Astrocyte of the hippocampus (primary cell): ENCODE measurements at regions not wholly inside any gene's neighbourhood (a gene's known extent, or its start where the extent isn't known, plus 50 kb on each side); places are given as distances from the start of the nearest gene placed in this dataset.

Source experiments
- DNase-seq: peaks from one replicate; pipeline ENCODE4 v3.0.0; 2011; ENCODE audit warnings: low read depth, low spot score

DNA sequence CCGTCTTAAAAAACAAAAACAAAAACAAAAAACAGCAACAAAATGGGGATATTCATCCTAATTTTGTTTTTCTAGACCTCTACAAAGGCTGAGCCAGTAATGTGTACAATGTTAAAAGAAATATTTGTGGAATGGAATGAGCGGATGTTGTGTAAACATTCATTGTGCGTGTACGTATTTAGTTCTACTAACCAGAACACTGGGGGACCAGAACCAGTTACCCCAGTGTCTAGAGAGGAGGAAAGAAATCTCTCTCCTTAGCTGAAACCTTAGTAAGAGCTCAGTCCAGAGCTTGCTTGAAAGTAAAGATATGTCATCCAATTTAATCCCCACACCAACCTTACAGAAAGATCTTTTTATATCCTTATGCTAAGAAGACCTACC, 106.7 kb upstream of the CPEB4 start:
- peak; percentile 44 for DNase-seq

DNA sequence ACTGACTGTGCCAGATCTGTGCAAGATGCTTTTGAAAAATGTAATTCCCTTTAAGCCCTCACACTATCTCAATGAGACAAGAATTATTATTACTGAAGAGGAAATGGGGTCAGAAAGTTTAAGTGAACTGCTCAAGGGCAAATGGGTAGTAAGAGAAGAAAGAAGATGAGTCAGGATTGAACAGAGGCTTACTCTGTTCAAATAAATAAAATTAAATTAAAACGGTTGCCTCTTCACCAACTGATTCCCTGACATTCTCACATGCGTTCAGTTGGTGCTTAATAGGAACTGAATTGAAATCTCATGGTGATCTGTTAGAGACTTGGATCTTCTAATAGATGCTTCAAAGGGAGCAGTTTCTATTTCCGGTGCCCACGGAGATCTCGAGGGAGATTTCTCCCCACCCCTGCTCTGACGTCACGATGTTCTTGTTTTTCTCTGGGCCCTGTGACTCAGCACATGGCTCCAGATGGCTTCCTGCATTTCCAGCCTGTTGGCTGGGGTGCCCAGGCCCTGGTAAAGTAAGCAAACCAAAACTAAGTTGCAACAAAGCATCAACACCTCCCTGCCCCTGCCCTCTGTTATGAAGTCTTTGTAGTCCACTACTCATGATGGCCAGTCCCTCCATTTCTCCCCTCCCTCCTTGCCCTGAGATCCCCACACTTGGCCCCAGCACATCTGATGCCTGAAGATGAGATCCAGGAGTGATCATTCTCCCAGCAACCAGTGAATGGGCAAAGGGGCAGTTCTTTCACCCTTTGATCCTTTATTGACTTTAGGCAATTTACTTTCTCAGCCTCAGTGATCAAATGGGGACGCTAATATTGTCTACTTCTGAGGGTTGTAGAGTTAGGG, 106.1 kb upstream of the CPEB4 start:
- DNase-seq: peak; percentile 85

DNA sequence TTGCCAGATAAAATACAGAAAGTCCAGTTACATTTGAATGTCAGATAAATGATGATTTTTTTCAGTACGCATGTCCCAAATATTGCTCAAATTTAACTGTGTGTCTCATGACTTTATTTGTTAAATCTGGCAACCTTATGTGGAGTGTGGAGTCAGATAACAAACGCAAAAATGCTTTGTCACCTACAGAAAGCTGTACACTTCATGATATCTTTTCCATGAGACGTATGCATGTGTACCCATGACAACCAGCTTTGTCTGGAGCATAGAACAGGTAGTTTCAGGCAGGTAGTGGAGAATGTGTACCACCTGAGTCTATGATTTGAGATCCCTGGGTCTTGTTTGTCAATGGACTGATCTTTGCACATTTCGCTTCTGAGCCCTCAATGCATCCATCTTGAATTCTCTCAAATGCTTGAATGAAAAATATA, 105.5 kb upstream of the CPEB4 start:
- DNase-seq: no peak

DNA sequence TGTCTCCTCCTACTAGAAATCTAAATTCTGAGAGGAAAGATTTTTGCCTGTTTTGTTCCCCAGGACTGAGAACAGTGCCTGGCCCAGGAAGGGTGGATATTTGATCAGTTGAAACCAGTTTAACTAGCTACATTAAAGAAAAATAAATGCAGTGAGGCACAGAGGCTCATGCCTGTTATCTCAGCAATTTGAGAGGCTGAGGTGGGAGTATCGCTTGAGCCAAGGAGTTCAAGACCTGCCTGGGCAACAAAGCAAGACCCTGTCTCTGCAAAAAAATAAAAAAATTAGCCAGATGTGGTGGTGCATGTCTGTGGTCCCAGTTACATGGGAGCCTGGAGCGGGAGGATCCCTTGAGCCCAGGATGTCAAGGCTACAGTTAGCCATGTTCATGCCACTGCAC, 104.8 kb upstream of the CPEB4 start:
- DNase-seq: no peak

DNA sequence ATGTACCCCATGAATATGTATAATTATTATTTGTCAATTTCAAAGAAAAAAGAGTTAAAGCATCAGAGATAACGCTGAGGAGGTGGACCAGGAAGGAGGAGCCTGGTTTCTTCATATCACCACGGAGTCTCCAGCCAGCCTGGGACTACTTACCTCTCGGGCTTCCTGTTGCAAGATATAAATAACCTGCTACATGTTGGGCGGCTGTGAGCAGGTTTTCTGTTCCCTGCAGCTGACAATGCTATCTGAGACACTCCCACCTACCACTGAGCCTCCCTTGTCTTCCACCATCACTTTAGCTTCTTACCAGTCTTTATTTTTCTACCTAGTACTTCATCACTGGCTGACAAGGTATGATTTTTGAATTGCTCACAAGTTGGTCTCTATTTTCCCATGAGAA, 102.7 kb upstream of the CPEB4 start:
- DNase-seq: no peak

DNA sequence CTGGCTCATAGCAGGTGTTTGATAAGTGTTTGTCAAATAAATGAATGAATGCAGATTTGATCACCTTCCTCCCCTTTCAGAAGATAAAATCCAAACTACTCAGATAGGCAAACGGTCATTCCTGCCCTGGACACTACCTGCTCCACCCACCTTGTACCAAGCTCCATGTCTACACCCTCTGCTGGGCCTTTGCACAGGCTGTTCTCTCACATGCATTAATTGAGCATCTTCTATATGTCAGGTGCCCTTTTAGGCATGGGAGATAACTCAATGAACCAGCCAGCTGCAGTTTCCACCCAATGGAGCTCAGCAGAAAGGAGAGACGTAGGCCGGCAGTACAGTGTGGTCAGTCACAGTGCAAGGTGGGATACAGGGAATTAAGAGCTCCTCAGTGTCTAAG, 102.3 kb upstream of the CPEB4 start:
- DNase-seq: no peak

DNA sequence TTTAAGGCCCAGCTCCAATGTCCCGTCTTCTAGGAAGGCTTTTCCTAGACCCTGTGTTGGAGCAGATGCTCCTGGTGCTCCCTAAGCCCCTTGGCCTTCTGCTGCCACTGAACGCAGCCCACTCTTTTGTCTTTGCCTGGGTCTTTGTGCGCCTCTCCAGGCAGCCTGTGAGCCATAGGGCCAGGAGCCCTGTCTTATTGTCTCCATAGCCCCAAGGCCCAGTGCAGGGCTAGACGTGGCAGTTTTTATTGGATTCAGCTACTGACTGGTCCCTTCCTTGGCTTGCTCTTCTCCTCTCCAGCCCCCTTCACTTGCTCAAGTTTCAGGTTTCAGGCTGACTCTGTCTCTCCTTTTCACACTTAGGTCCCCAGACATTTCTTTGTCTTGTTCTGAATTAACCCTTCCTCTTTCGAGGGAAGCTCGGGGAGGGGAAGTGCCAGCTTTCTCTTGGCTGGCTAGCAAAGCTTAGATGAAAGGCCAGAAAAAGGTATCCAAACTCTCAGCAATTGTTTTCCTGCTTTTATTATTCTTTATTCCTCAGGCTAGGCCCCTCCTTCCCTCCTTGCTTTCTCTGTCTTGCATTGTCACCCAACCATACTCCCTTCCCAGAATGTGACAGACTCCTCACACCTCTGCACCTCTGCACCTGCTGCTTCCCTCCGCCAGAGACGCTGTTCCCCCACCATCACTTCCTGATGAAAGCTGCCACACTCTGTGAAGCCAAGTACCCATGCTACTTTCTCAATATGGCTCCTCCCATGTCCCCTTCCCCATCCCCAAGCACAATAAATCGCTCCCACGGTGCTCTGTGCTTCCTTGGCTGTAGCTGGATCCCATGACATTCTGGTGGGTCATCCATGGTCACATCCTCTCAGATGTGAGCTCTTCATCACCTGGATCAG, 101.6 kb upstream of the CPEB4 start:
- no peak for DNase-seq

DNA sequence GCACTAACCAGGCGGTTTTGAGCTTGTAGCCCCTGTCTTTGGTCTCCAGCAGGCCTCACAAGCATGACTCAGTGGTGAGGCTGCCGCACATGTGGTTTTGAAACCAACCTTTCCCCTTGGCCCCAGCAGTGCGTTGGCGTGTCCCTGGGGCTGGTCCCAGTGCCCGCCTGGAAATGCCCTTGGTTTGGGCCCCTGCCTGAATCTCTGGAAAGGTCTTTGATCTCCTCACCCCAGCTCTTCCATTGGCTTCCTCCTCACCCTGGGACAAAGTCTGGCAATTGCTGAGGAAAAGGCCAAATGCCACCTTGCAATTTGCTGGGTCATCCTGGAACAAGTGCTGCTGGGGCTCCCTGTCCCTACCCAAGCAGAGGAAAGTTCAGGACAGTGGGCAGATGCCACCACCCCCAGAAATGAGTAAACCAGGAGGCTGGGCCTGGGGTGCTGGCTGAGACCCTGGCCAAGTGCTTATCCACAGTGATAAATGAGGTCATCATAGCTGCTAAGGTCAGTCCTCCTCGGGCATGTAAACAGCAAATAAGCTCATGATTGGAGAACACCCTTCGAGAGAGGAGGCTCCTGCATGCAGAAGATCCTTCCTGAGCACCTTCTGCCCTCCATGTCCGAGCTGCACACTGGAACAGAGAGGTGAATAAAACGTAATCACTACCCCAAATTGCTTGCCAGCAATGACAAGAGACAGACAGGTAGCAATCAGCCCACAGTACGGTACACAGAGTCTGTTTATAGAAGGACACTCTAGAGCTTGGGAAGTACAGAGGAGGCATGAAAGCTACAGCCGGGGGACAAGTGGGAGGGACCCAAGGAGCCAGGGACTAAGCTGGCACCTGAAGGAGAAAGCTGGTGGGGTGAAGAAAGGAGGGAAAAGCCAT, 98.9 kb upstream of the CPEB4 start:
- peak; percentile 81 for DNase-seq

DNA sequence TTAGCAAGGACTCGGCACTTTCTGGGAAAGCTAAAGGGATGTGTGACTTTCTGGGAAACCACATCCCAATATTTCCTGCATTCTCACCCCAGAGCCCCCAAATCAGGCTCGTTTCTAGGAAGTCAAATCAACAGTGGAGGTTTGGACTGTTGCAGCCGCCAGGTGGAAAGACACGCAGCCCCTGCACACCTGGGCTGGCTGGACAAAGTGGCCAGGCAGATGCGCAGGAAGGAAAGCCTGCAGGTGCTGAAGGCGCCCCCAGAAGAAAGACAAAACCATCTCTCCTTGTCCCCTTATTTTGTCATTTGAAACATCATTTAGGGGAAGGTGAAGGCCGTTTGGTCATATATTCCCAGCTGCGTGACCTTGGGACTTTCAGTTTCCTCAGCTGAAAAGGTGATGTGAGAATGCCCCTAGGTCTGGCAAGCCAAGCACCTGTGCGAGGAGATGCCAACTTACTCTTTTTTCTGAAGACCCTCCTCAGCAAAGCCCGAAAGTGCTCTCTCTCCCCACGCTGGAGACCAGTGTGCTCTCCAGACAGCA, 97.9 kb upstream of the CPEB4 start:
- DNase-seq: no peak

DNA sequence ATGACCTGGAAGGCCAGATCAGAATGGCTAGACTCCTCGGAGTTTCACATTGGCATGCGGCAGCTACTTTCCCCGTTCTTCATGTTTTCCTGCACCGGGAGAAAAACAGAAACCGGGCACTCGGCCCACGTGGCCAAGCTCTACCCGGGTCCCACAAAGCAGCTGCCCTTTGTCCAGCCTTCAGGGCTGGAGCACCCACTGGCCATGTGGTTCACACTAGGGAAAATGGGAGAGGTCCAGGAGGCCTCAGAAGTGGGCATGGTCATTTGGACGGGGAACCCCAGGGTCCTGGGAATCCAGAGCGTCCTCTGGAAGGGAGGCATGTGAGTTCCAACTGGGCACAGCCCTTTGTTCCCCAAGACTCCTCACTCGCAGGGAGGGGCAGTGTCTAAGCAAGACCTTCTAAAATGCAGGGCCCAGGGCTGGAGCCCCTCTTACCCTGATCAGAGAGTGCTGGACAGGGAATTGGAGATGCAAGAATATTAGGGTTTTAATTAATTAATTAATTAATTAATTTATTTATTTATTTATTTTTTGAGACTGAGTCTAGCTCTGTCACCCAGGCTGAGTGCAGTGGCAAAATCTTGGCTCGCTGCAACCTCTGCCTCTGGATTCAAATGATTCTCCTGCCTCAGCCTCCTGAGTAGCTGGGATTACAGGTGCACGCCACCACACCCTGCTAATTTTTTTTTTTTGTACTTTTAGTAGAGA, 97.2 kb upstream of the CPEB4 start:
- no peak for DNase-seq

DNA sequence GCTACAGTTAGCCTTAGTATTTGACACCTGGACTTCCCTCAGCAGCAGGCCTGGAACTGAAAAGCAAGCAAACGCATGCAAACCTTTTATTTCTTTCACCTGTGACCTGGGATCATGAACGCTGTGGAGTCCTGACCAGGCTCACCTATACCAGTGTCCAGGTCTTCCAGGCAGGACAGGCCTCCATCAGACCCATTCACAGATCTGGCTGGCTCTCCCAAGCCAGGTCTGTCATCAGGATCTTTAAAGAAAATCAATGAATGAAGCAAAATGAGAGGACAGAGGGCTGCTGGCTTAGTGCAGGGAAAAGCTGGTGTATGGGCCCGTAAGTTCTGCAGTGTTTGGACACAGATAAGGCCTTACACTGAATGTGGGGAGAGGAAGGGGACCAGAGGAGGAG, 96.3 kb upstream of the CPEB4 start:
- no peak for DNase-seq

DNA sequence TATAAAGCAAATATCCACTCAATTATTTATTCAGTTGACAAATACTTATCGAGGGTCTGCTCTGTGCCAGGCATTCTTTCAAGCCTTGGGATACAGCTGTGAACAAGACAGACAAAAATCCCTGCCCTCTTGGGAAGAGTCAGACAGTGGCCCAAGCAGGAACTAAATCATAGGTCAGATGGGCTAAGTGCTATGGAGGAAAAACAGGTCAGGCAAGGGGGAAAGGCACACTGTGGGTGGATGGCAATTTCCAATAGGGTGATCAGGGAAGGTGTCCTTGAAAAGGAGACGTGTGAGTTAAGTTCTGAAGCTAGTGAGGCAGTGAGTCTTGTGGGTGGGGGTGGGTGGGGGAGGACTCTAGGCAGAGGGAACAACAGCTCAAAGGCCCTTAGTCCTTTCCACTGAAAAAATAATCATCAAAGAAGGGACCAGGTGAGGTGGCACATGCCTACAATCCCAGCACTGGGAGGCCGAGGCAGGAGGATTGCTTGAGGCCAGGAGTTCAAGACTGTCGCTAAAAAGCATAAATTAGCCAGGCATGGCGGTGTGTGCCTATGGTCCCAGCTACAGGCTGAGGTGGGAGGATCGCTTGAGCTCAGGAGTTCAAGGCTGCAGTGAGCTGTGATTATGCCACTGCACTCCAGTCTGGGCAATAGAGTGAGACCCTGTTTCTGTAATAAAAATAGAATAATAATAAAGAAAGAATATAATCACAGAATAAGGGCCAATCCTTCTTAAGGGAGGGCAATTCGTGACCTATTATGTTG, 95.2 kb upstream of the CPEB4 start:
- DNase-seq: no peak

DNA sequence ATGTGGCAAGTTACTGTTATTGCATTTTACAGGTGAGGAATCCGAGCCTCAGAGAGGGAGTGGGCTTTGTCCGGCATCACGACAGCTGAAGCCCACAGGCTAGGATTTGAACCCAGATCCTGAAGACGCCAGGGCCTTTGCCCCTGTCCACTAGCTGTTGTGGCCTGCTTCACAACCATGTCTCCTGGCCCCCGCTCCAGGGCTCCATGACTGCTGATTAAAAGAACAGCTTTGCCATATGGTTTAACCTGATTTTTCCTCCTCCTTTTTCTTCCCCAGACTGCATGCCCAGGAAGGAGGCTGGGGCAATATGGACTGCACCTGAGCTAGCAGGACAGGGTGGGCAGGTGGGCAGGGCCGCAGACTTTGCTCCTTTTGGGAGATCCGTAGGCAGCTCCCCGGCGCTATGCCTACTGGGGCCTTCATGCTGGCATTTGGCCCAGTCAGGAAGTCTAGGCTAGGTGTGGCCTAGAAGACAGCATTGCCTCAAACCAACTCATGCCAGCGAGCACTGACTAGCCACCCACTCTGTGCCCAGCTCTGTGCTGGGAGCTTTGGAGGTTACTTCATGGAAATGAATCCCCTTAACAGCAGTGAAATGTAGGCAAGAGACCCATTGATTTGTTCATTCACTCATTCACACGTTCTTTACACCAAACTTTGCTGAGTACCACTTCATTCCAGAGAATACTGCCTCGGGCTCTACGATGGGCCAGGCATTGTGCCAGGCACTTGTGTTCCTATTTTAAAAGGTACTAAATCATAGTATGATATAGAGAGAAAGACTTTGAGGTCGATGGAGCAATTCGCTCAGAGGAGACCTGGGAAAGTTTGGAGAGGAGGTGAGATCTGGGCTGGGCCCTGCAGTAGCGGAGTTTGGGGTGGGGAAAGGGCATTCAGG, 94.3 kb upstream of the CPEB4 start:
- no peak for DNase-seq

DNA sequence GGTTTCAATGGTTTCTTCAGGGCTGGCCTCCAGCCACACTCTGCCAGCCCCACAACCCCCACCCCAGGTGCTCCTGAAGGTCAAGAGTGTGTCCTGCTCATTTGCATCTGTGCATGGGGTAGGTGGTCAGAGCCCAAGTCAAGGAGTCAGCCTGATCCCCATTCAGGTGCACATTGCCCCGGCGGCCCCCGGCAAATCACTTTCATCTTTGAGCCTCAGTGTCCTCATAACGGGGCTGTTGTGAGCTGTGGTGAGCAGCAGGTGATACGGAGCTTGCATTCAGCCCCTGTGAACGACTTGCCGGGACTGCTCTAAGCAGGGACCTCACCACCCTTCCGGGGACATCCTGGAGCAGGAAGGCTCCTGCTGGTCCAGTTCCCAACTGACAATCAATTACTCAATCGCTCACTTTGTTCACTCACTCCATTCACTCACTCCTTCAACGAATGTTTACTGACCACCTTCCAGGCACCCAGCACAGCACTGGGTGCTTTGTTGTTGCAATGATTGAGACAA, 93.2 kb upstream of the CPEB4 start:
- no peak for DNase-seq

DNA sequence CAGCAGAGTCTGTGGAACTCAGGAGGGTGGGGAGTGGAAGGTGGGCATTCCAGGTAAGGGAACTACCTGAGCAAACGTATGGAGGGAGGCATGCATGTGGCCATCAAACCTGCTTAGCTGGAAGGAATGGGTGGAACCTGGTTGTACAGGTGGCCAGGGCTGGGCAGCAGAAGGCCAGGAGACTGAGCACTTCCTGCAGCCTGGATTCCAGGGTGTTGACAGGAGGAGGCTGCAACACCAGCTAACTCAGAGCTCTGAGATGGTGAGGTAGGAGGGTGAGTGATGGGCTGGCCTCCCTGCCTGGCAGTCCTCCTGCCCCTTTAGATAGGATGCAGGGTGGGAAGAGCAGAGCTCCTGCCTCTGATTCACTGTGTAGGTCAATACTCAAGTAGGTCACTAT, 92.5 kb upstream of the CPEB4 start:
- no peak for DNase-seq

DNA sequence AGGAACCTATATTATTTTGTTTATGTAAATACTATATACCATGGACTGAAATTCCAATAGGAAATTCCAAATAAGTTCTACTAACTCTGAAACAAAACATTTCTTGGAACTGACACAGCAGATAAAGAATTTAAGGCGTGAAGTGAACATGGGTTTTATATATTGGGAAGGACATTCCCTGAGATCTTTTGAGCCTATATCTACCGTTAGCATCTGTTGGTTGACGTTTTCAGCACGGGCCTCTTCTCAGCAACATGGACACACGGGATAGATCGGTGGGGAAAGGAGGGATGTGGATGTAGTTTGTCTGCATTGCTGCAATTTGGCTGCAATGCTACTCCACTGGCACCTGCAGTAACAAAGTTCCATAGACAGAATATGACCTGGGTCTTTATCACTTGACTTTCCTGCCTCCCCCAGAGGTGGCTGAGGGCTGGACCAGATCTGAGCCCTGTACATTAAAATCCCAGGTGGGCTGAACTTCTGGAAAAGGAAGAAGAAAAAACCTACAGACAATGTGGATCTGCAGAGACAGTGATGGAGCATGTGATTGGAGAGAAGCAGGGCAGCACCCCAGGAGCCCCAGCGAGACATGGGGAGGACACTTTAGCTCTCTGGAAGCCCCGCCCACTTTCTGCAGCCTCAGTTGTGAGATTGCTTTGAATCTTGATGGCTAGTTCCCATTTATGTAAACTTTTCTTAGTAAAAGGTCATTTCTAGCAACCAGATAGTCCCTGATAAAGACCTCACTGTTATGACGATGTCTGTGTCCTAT, 91.2 kb upstream of the CPEB4 start:
- DNase-seq: no peak

DNA sequence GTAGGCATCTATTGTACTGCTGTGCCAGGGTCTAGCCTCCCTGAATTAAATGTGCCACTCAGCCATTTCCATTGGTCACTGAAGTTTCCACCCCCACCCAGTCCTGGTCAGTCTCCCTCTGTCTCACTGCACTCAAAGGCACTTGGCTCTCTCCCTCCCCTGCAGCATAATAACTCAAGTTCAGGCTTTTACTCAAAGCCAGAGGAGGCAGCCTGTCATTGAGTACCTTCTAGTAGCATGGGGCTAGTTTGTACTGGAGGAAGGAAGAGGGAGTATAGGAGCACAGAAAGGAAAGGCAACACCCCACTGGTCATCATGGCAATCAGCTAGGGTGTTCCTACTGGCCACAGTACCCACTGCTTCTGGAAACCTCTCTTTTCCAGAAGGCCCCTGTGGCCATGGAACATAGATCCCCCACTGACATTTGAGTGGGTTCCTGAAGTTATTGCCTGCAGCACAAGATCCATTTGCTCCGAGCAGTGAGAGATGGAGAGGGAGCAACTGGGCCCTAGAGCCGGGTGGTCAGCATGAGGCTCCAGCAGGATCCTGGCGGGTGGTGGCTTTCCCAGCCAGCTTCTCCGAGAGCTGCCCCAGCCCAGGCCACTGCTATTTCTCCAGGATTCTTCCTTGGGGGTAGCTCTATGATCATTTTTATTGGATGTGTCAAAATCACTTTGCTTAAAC, 89.9 kb upstream of the CPEB4 start:
- DNase-seq: no peak
